WTC11 (cell line): ENCODE measurements at regions not wholly inside any gene's neighbourhood (a gene's known extent, or its start where the extent isn't known, plus 50 kb on each side); places are given as distances from the start of the nearest gene placed in this dataset.

Experiments
- ARID4B ChIP-seq: sonication (generic); formaldehyde crosslinking; IDR thresholded peaks from 2 replicates; pipeline ENCODE4 v1.8.0; 2023; ENCODE audit warnings: missing genetic modification reagents, mild to moderate bottlenecking, borderline replicate concordance
- CTCF ChIP-seq: fragments of 200-600 bp; IDR thresholded peaks from 2 replicates; pipeline ENCODE4 v1.8.0; 2022; ENCODE audit warnings: antibody characterized with exemption
- E2F1 ChIP-seq: sonication (generic); formaldehyde crosslinking; IDR thresholded peaks from 2 replicates; pipeline ENCODE4 v1.8.0; 2022; ENCODE audit warnings: mild to moderate bottlenecking, missing genetic modification reagents
- ERG ChIP-seq: fragments of 250-450 bp; sonication (Bioruptor Pico); IDR thresholded peaks from 2 replicates; pipeline ENCODE4 v1.8.0; 2021; ENCODE audit warnings: mild to moderate bottlenecking
- IRF2 ChIP-seq: sonication (generic); formaldehyde crosslinking; IDR thresholded peaks from 2 replicates; pipeline ENCODE4 v1.8.0; 2022; ENCODE audit warnings: low read depth, missing genetic modification reagents, borderline replicate concordance
- MXD4 ChIP-seq: fragments of 250-450 bp; sonication (Bioruptor Pico); IDR thresholded peaks from 2 replicates; pipeline ENCODE4 v1.8.0; 2021; ENCODE audit warnings: mild to moderate bottlenecking, moderate library complexity, borderline replicate concordance
- SMAD4 ChIP-seq: sonication (generic); formaldehyde crosslinking; IDR thresholded peaks from 2 replicates; pipeline ENCODE4 v1.8.0; 2022; ENCODE audit warnings: mild to moderate bottlenecking, missing genetic modification reagents
- STAT6 ChIP-seq: sonication (generic); formaldehyde crosslinking; conservative IDR thresholded peaks from 2 replicates; pipeline ENCODE4 v1.8.1; 2023; ENCODE audit warnings: mild to moderate bottlenecking, low read depth, missing genetic modification reagents, moderate library complexity
- TEAD4 ChIP-seq: sonication (generic); formaldehyde crosslinking; IDR thresholded peaks from 2 replicates; pipeline ENCODE4 v1.8.0; 2022; ENCODE audit warnings: mild to moderate bottlenecking, missing genetic modification reagents
- ZBTB21 ChIP-seq: sonication (generic); formaldehyde crosslinking; IDR thresholded peaks from 2 replicates; pipeline ENCODE4 v1.8.1; 2023; ENCODE audit warnings: mild to moderate bottlenecking, missing genetic modification reagents, borderline replicate concordance
- ZBTB43 ChIP-seq: sonication (generic); formaldehyde crosslinking; IDR thresholded peaks from 2 replicates; pipeline ENCODE4 v1.8.1; 2023; ENCODE audit warnings: mild to moderate bottlenecking, missing genetic modification reagents
- ZNF281 ChIP-seq: sonication (generic); formaldehyde crosslinking; IDR thresholded peaks from 2 replicates; pipeline ENCODE4 v1.8.0; 2023; ENCODE audit warnings: mild to moderate bottlenecking, missing genetic modification reagents

GRCh38 chr14:62076825-62077605 lies 314.8 kb downstream of the SNAPC1 start:
- TF ChIP-seq ZNF281 (no peak), TEAD4 (no peak), CTCF (no peak), ZBTB21 (CRISPR knock-in tag) (no peak), E2F1 (CRISPR knock-in tag) (no peak), MXD4 (CRISPR knock-in tag) (no peak), ARID4B (no peak), ERG (CRISPR knock-in tag) (no peak), IRF2 (no peak), STAT6 (CRISPR knock-in tag) (no peak), SMAD4 (CRISPR knock-in tag) (no peak), ZBTB43 (CRISPR knock-in tag) (no peak)
